GM12891 (cell line): ENCODE measurements at regions not wholly inside any gene's neighbourhood (a gene's known extent, or its start where the extent isn't known, plus 50 kb on each side); places are given as distances from the start of the nearest gene placed in this dataset.
"Not testable (repeated sequence)": the region's sequence is repeated elsewhere in the genome, so short reads cannot be mapped to it uniquely, and the experiment has no call there.

Source experiments
- PAX5 ChIP-seq: IDR thresholded peaks from 2 replicates; pipeline ENCODE4 v1.6.1; 2011; ENCODE audit warnings: low read length, moderate library complexity, mild to moderate bottlenecking; ENCODE audit not compliant: insufficient read depth, severe bottlenecking
- POLR2A ChIP-seq: IDR thresholded peaks from 2 replicates; pipeline ENCODE4 v1.6.1; 2011; ENCODE audit warnings: low read depth, low read length, control low read depth
- POLR2AphosphoS5 ChIP-seq: IDR thresholded peaks from 2 replicates; pipeline ENCODE4 v1.6.1; 2011; ENCODE audit warnings: low read depth, low read length, control low read depth
- POU2F2 ChIP-seq: IDR thresholded peaks from 2 replicates; pipeline ENCODE4 v1.6.1; 2011; ENCODE audit warnings: low read depth, mild to moderate bottlenecking, control low read depth, low read length, moderate library complexity
- SPI1 ChIP-seq: IDR thresholded peaks from 2 replicates; pipeline ENCODE4 v1.6.1; 2011; ENCODE audit warnings: low read depth, low read length, control low read depth
- TAF1 ChIP-seq: IDR thresholded peaks from 2 replicates; pipeline ENCODE4 v1.6.1; 2011; ENCODE audit warnings: low read depth, low read length, control low read depth

- TF ChIP-seq TAF1, POLR2AphosphoS5, POLR2A, SPI1, PAX5, POU2F2: not testable (repeated sequence)
These were observed 99.1 kb upstream of the ARMC3 start for GRCh38 chr10:22828712-22829111.
